ENCODE measurements at regions not wholly inside any gene's neighbourhood (a gene's known extent, or its start where the extent isn't known, plus 50 kb on each side); places are given as distances from the start of the nearest gene placed in this dataset.

DNA sequence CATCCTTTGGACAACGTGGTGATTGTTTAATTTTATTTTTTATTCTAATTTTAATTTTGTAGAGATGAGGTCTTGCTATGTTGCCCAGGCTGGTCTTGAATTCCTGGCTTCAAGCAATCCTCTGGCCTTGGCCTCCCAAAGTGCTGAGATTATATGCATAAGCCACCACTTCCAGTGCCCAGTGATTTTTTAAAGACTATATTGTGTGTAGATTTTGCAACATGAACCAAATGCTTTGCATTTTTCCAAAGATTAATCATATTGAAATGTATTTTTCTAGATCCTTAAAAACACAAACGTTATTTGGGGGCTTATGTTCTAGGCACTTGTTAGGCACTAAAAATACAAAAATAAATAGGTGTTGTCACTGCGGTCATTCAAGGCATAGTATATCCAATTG is 117.6 kb upstream of the CCN2 start:
- Histone ChIP-seq H3K27ac (ENCODE audit: low read depth in 2 of 2, low read length in 2 of 2) (no peak overlapping the region), H3K4me3 (ENCODE audit: low read length in 3 of 3) (no peak overlapping the region), H3K4me1 (ENCODE audit: control insufficient read depth in 2 of 3, insufficient read depth in 2 of 3, low read depth in 1 of 3, low read length in 3 of 3) (no peaks in the 10 kb centered on the region), H3K9me3 (ENCODE audit: control insufficient read depth in 2 of 3, insufficient read depth in 1 of 3, low read length in 3 of 3) (no peaks in the 10 kb centered on the region), H3K9ac (ENCODE audit: low read length in 3 of 3) (no peak overlapping the region), H3K36me3 (ENCODE audit: control insufficient read depth in 2 of 3, insufficient read depth in 3 of 3, low read length in 3 of 3) (no peaks in the 10 kb centered on the region), H3K27me3 (ENCODE audit: control insufficient read depth, insufficient read depth, low read length) (no peaks in the 10 kb centered on the region)
- intact Hi-C loops (cut with DNase I) = no loop called here
- no peak for TF ChIP-seq CTCF (IDR thresholded peaks at IDR 0.05; ENCODE audit: borderline replicate concordance, extremely low read depth, insufficient read depth)
- FAIRE-seq (no peak), DNase-seq (no peak)

GRCh38 chr6:132067286-132067685 is 116.1 kb upstream of the CCN2 start:
- FAIRE-seq (no peak), DNase-seq (peak in 1 of 5 donors; percentile 77)
- H3K9me3 ChIP-seq (ENCODE audit: control insufficient read depth in 2 of 3, insufficient read depth in 1 of 3, low read length in 3 of 3) = no peaks in the 10 kb centered on the region
- no peaks in the 10 kb centered on the region for H3K4me1 ChIP-seq (ENCODE audit: control insufficient read depth in 2 of 3, insufficient read depth in 2 of 3, low read depth in 1 of 3, low read length in 3 of 3)
- no peaks in the 10 kb centered on the region for H3K36me3 ChIP-seq (ENCODE audit: control insufficient read depth in 2 of 3, insufficient read depth in 3 of 3, low read length in 3 of 3)
- no peaks in the 10 kb centered on the region for H3K27me3 ChIP-seq (ENCODE audit: control insufficient read depth, insufficient read depth, low read length)
- H3K4me3 ChIP-seq (ENCODE audit: low read length in 3 of 3) = no peak overlapping the region
- intact Hi-C loops (cut with DNase I) = no loop called here
- TF ChIP-seq CTCF (IDR thresholded peaks at IDR 0.05; ENCODE audit: borderline replicate concordance, extremely low read depth, insufficient read depth) = no peak
- H3K9ac ChIP-seq (ENCODE audit: low read length in 3 of 3) = no peak overlapping the region
- H3K27ac ChIP-seq (ENCODE audit: low read depth in 2 of 2, low read length in 2 of 2) = no peak overlapping the region

DNA sequence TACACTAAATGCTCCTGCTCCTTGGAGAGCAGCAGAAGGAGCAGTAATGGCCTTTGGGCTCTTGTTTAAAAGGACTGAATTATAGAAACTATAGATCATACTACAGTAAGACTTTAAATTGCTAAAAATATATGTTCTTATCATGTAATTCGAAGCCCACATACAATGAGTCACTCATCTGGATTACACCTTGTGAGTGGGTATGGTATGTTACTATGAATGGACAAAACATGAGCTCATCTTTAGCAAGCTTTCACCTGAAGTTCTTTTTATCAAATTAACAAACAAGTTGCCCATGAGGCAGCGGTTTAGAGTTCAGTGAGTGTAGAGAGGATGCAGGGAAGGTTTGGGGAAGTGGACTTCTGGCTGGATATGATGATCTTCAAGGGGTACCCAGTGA is 114.4 kb upstream of the CCN2 start:
- no peaks in the 10 kb centered on the region for H3K36me3 ChIP-seq (ENCODE audit: control insufficient read depth in 2 of 3, insufficient read depth in 3 of 3, low read length in 3 of 3)
- no peak overlapping the region for H3K9ac ChIP-seq (ENCODE audit: low read length in 3 of 3)
- DNase-seq (no peak), FAIRE-seq (no peak)
- H3K9me3 ChIP-seq (ENCODE audit: control insufficient read depth in 2 of 3, insufficient read depth in 1 of 3, low read length in 3 of 3) = no peaks in the 10 kb centered on the region
- no peak overlapping the region for H3K4me3 ChIP-seq (ENCODE audit: low read length in 3 of 3)
- intact Hi-C loops (cut with DNase I) = no loop called here
- no peak overlapping the region for H3K27ac ChIP-seq (ENCODE audit: low read depth in 2 of 2, low read length in 2 of 2)
- no peak for TF ChIP-seq CTCF (IDR thresholded peaks at IDR 0.05; ENCODE audit: borderline replicate concordance, extremely low read depth, insufficient read depth)
- H3K4me1 ChIP-seq (ENCODE audit: control insufficient read depth in 2 of 3, insufficient read depth in 2 of 3, low read depth in 1 of 3, low read length in 3 of 3) = no peaks in the 10 kb centered on the region
- no peaks in the 10 kb centered on the region for H3K27me3 ChIP-seq (ENCODE audit: control insufficient read depth, insufficient read depth, low read length)

DNA sequence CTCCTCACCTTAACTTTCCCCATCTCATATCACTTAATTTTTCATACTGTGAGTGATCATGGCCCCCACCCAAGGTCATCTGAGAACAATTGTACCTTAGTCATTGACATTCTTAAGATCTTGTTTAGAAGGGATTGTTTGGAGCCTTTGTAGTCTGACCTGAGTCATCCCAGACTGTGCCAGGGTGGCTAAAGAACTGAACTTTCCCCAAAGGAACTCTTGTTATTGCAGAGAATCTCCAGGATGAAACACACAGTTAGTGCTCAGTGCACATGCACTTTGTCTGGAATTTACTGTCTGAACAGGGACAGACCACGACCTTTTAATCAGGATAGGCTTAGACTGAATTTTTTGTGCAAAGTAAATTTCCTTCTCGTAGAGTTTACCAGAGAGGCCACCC is 112.6 kb upstream of the CCN2 start:
- Histone ChIP-seq H3K27ac (ENCODE audit: low read depth in 2 of 2, low read length in 2 of 2) (no peak overlapping the region), H3K36me3 (ENCODE audit: control insufficient read depth in 2 of 3, insufficient read depth in 3 of 3, low read length in 3 of 3) (no peaks in the 10 kb centered on the region), H3K4me3 (ENCODE audit: low read length in 3 of 3) (no peak overlapping the region), H3K27me3 (ENCODE audit: control insufficient read depth, insufficient read depth, low read length) (no peaks in the 10 kb centered on the region), H3K4me1 (ENCODE audit: control insufficient read depth in 2 of 3, insufficient read depth in 2 of 3, low read depth in 1 of 3, low read length in 3 of 3) (no peaks in the 10 kb centered on the region), H3K9ac (ENCODE audit: low read length in 3 of 3) (no peak overlapping the region), H3K9me3 (ENCODE audit: control insufficient read depth in 2 of 3, insufficient read depth in 1 of 3, low read length in 3 of 3) (no peaks in the 10 kb centered on the region)
- no peak for TF ChIP-seq CTCF (IDR thresholded peaks at IDR 0.05; ENCODE audit: borderline replicate concordance, extremely low read depth, insufficient read depth)
- intact Hi-C loops (cut with DNase I) = no loop called here
- no peak for DNase-seq
- FAIRE-seq = no peak

All from kidney (tissue), 13 donors.